Osteocyte (in vitro differentiated cells): ENCODE measurements at regions not wholly inside any gene's neighbourhood (a gene's known extent, or its start where the extent isn't known, plus 50 kb on each side); places are given as distances from the start of the nearest gene placed in this dataset.
"Not testable (repeated sequence)": the region's sequence is repeated elsewhere in the genome, so short reads cannot be mapped to it uniquely, and the experiment has no call there.

ENCODE experiments used
- DNase-seq: peaks from one replicate; pipeline ENCODE4 v3.0.0; 2021; ENCODE audit warnings: mixed read lengths; ENCODE audit not compliant: unreplicated experiment; ENCODE audit errors: extremely low spot score
- H3K27ac Mint-ChIP-seq: one replicate; pipeline ENCODE4 v1.8.0; 2021; ENCODE audit warnings: mild to moderate bottlenecking, mixed read lengths; ENCODE audit not compliant: unreplicated experiment
- H3K27me3 Mint-ChIP-seq: one replicate; pipeline ENCODE4 v1.8.0; 2021; ENCODE audit warnings: mixed read lengths; ENCODE audit not compliant: unreplicated experiment
- H3K36me3 Mint-ChIP-seq: one replicate; pipeline ENCODE4 v1.8.0; 2021; ENCODE audit warnings: mixed read lengths; ENCODE audit not compliant: unreplicated experiment
- H3K4me1 Mint-ChIP-seq: one replicate; pipeline ENCODE4 v1.8.0; 2021; ENCODE audit warnings: mixed read lengths; ENCODE audit not compliant: unreplicated experiment
- H3K4me3 Mint-ChIP-seq: one replicate; pipeline ENCODE4 v1.8.0; 2021; ENCODE audit warnings: mild to moderate bottlenecking, moderate library complexity, mixed read lengths; ENCODE audit not compliant: unreplicated experiment
- H3K9me3 Mint-ChIP-seq: one replicate; pipeline ENCODE4 v1.8.0; 2021; ENCODE audit warnings: mixed read lengths; ENCODE audit not compliant: unreplicated experiment
- CTCF ChIP-seq: fragments of 200-600 bp; sonication (generic); IDR thresholded peaks from 2 replicates; pipeline ENCODE4 v1.5.0; 2021; ENCODE audit warnings: antibody characterized with exemption, mild to moderate bottlenecking, moderate library complexity

- no peak overlapping the region for H3K4me3 Mint-ChIP-seq
- no peaks in the 10 kb centered on the region for H3K27me3 Mint-ChIP-seq
- H3K27ac Mint-ChIP-seq = no peak overlapping the region
- no peaks in the 10 kb centered on the region for H3K4me1 Mint-ChIP-seq
- no peaks in the 10 kb centered on the region for H3K36me3 Mint-ChIP-seq
- no peak for DNase-seq
- H3K9me3 Mint-ChIP-seq = peaks cover 14% of the 10 kb centered on the region
- TF ChIP-seq CTCF = no peak
These were observed 142.1 kb upstream of the PTPRZ1 start for GRCh38 chr7:121730869-121731268.

GRCh38 chr7:121714559-121715303 lies 158.2 kb upstream of the PTPRZ1 start:
- no peak overlapping the region for H3K4me3 Mint-ChIP-seq
- DNase-seq = no peak
- H3K27me3 Mint-ChIP-seq = peaks cover 6% of the 10 kb centered on the region
- H3K4me1 Mint-ChIP-seq = no peaks in the 10 kb centered on the region
- H3K36me3 Mint-ChIP-seq = no peaks in the 10 kb centered on the region
- no peak overlapping the region for H3K27ac Mint-ChIP-seq
- no peaks in the 10 kb centered on the region for H3K9me3 Mint-ChIP-seq
- no peak for TF ChIP-seq CTCF

- not testable (repeated sequence) for H3K4me3 Mint-ChIP-seq, DNase-seq, H3K27me3 Mint-ChIP-seq, H3K36me3 Mint-ChIP-seq, H3K4me1 Mint-ChIP-seq, H3K9me3 Mint-ChIP-seq, H3K27ac Mint-ChIP-seq
These were observed 160.0 kb upstream of the PTPRZ1 start for GRCh38 chr7:121712961-121713360.

GRCh38 chr7:121697731-121698316 lies 175.1 kb upstream of the PTPRZ1 start:
- no peak for TF ChIP-seq CTCF
- peaks cover 15% of the 10 kb centered on the region for H3K27me3 Mint-ChIP-seq
- no peak for DNase-seq
- H3K9me3 Mint-ChIP-seq = no peaks in the 10 kb centered on the region
- H3K27ac Mint-ChIP-seq = no peak overlapping the region
- no peaks in the 10 kb centered on the region for H3K36me3 Mint-ChIP-seq
- no peaks in the 10 kb centered on the region for H3K4me1 Mint-ChIP-seq
- H3K4me3 Mint-ChIP-seq = no peak overlapping the region

- no peak overlapping the region for H3K4me3 Mint-ChIP-seq
- no peaks in the 10 kb centered on the region for H3K36me3 Mint-ChIP-seq
- TF ChIP-seq CTCF = no peak
- no peaks in the 10 kb centered on the region for H3K4me1 Mint-ChIP-seq
- DNase-seq = no peak
- no peaks in the 10 kb centered on the region for H3K9me3 Mint-ChIP-seq
- peaks cover 15% of the 10 kb centered on the region for H3K27me3 Mint-ChIP-seq
- no peak overlapping the region for H3K27ac Mint-ChIP-seq
These were observed 176.0 kb upstream of the PTPRZ1 start for GRCh38 chr7:121696954-121697353.
